B cell (primary cell): ENCODE measurements at regions not wholly inside any gene's neighbourhood (a gene's known extent, or its start where the extent isn't known, plus 50 kb on each side); places are given as distances from the start of the nearest gene placed in this dataset.

Experiments used
- ATAC-seq: fragments of 200-7000 bp; cut with Tn5 transposase; one replicate; pipeline ENCODE4 v1.10.0; 2021; ENCODE audit warnings: low read depth, mild to moderate bottlenecking, moderate number of reproducible peaks, moderate library complexity
- CTCF ChIA-PET: fragments of 350-600 bp; sonication (Branson Sonifier 250); formaldehyde crosslinking; loops from one replicate; lab custom pipeline; 2021; ENCODE audit warnings: antibody characterized with exemption, inconsistent platforms; lab: Charles Lee
- POLR2A ChIA-PET: fragments of 350-600 bp; sonication (Branson Sonifier 250); formaldehyde crosslinking; loops from one replicate; lab custom pipeline; 2021; ENCODE audit warnings: antibody characterized with exemption; lab: Charles Lee
- DNase-seq: peaks from one replicate; pipeline ENCODE4 v3.0.0; 2013
- H2AFZ ChIP-seq: 2 replicates; pipeline ENCODE4 v1.6.1; 2012; ENCODE audit warnings: mild to moderate bottlenecking, low read depth, low read length; ENCODE audit not compliant: insufficient read depth, poor library complexity, severe bottlenecking
- H3K27ac ChIP-seq, 2 donors: 1 replicate in 1 of 2; 2 replicates in 1 of 2; pipeline ENCODE4 v1.5.1; 2012 to 2013; ENCODE audit warnings: low read length in 2 of 2, mild to moderate bottlenecking in 2 of 2, moderate library complexity in 1 of 2
- H3K27me3 ChIP-seq, 4 experiments: fragments of 200-600 bp in 1 of 4; sonication (generic) in 1 of 4; replicated peaks in 1 of 4; 1 replicate in 2 of 4; 2 replicates in 2 of 4; pipeline versions ENCODE4 v1.6.1 to v1.7.0; 2013 to 2016; ENCODE audit warnings: low read length in 3 of 4, mild to moderate bottlenecking in 2 of 4, mixed read lengths in 1 of 4, moderate library complexity in 1 of 4; ENCODE audit not compliant: insufficient read depth in 4 of 4, control insufficient read depth in 3 of 4; ENCODE audit errors: control extremely low read depth in 1 of 4
- H3K36me3 ChIP-seq, 2 experiments: replicated peaks in 1 of 2; 1 replicate in 1 of 2; 2 replicates in 1 of 2; pipeline versions ENCODE4 v1.6.1 to v1.7.1; 2013; ENCODE audit warnings: low read length in 1 of 2; ENCODE audit not compliant: insufficient read depth in 2 of 2, control insufficient read depth in 1 of 2; ENCODE audit errors: control extremely low read depth in 1 of 2, extremely low read depth in 1 of 2
- H3K4me1 ChIP-seq, 2 donors: fragments of 200-600 bp in 1 of 2; sonication (generic) in 1 of 2; 1 replicate in 1 of 2; 2 replicates in 1 of 2; pipeline versions ENCODE4 v1.5.1 to v1.6.1; 2013 to 2017; ENCODE audit warnings: low read length in 2 of 2; ENCODE audit not compliant: control insufficient read depth in 2 of 2, insufficient read depth in 2 of 2
- H3K4me2 ChIP-seq: replicated peaks from 2 replicates; pipeline ENCODE3; 2012; ENCODE audit warnings: mild to moderate bottlenecking, low read depth, low read length; ENCODE audit not compliant: poor library complexity, severe bottlenecking
- H3K4me3 ChIP-seq, 5 experiments: fragments of 200-600 bp in 1 of 5; sonication (generic) in 1 of 5; 1 replicate in 3 of 5; 2 replicates in 2 of 5; pipeline versions ENCODE4 v1.5.1 to v1.7.0; 2011 to 2016; ENCODE audit warnings: low read length in 4 of 5, mild to moderate bottlenecking in 4 of 5, low read depth in 2 of 5, control low read depth in 1 of 5, moderate library complexity in 1 of 5; ENCODE audit not compliant: insufficient read depth in 1 of 5; ENCODE audit errors: control extremely low read depth in 1 of 5, extremely low read depth in 1 of 5
- H3K79me2 ChIP-seq: fragments of 200-600 bp; sonication (generic); one replicate; pipeline ENCODE4 v1.6.0; 2016; ENCODE audit warnings: low read length; ENCODE audit not compliant: control insufficient read depth, insufficient read depth
- H3K9ac ChIP-seq: fragments of 200-600 bp; sonication (generic); 2 replicates; pipeline ENCODE4 v1.6.1; 2017; ENCODE audit warnings: mild to moderate bottlenecking, low read length, moderate library complexity
- H3K9me3 ChIP-seq, 3 donors: one replicate each; pipeline versions ENCODE4 v1.6.1 to v1.7.1; 2013; ENCODE audit warnings: low read length in 2 of 3; ENCODE audit not compliant: control insufficient read depth in 2 of 3, insufficient read depth in 1 of 3; ENCODE audit errors: control extremely low read depth in 1 of 3
- H4K20me1 ChIP-seq: 2 replicates; pipeline ENCODE4 v1.6.0; 2012; ENCODE audit warnings: mild to moderate bottlenecking, low read length; ENCODE audit not compliant: insufficient read depth, control insufficient read depth, poor library complexity, severe bottlenecking
- H3K27ac Mint-ChIP-seq: one replicate; pipeline ENCODE4 v1.8.0; 2021; ENCODE audit warnings: mixed read lengths
- H3K27me3 Mint-ChIP-seq: one replicate; pipeline ENCODE4 v1.8.0; 2021; ENCODE audit warnings: mixed read lengths
- H3K4me1 Mint-ChIP-seq: one replicate; pipeline ENCODE4 v1.8.0; 2021; ENCODE audit warnings: mixed read lengths
- H3K4me3 Mint-ChIP-seq: one replicate; pipeline ENCODE4 v1.8.0; 2021; ENCODE audit warnings: mixed read lengths
- H3K9me3 Mint-ChIP-seq: one replicate; pipeline ENCODE4 v1.8.0; 2022; ENCODE audit warnings: mixed read lengths; ENCODE audit not compliant: insufficient read depth
- CTCF ChIP-seq: fragments of 200-600 bp; IDR thresholded peaks from one replicate; pipeline ENCODE4 v1.8.0; 2022; ENCODE audit warnings: antibody characterized with exemption, mild to moderate bottlenecking
- EZH2 ChIP-seq: IDR thresholded peaks from 2 replicates; pipeline ENCODE4 v1.6.1; 2012; ENCODE audit warnings: borderline replicate concordance, low read depth, mild to moderate bottlenecking, moderate library complexity, low read length; ENCODE audit not compliant: insufficient read depth, poor library complexity, severe bottlenecking
- intact Hi-C: fragments of 100-400 bp; cut with micrococcal nuclease; formaldehyde crosslinking; loops from one replicate; pipeline ENCODE4 v1.10.0; 2022

GRCh38 chr5:13307480-13307879, 637.0 kb downstream of the DNAH5 start:
- Histone ChIP-seq H3K27me3 (no peaks in the 10 kb centered on the region), H3K9me3 (no peaks in the 10 kb centered on the region), H3K4me1 (no peaks in the 10 kb centered on the region), H4K20me1 (no peaks in the 10 kb centered on the region), H3K4me3 (no peak overlapping the region), H3K79me2 (no peaks in the 10 kb centered on the region), H3K4me2 (no peak overlapping the region), H3K9ac (no peak overlapping the region), H2AFZ (no peak overlapping the region), H3K27ac (no peak overlapping the region), H3K36me3 (no peaks in the 10 kb centered on the region)
- intact Hi-C loops, result no loop called here
- CTCF ChIA-PET, result no interaction called here
- TF ChIP-seq EZH2 (no peak), CTCF (no peak)
- H3K4me1 Mint-ChIP-seq, result no peaks in the 10 kb centered on the region
- no peak overlapping the region for H3K4me3 Mint-ChIP-seq
- no peaks in the 10 kb centered on the region for H3K27me3 Mint-ChIP-seq
- POLR2A ChIA-PET, result no interaction called here
- no peak overlapping the region for H3K27ac Mint-ChIP-seq
- H3K9me3 Mint-ChIP-seq, result peaks cover 4% of the 10 kb centered on the region
- no peak for DNase-seq
- ATAC-seq, result no peak

GRCh38 chr5:13303445-13303844, 641.0 kb downstream of the DNAH5 start:
- ATAC-seq (no peak), DNase-seq (no peak)
- TF ChIP-seq CTCF (no peak), EZH2 (no peak)
- no peaks in the 10 kb centered on the region for H3K36me3 ChIP-seq
- no peaks in the 10 kb centered on the region for H3K79me2 ChIP-seq
- ChIA-PET POLR2A (no interaction called here), CTCF (no interaction called here)
- no peak overlapping the region for H3K4me3 ChIP-seq
- H3K9me3 Mint-ChIP-seq, result peaks cover 2% of the 10 kb centered on the region
- H3K4me3 Mint-ChIP-seq, result no peak overlapping the region
- H3K4me2 ChIP-seq, result no peak overlapping the region
- no peaks in the 10 kb centered on the region for H3K4me1 ChIP-seq
- no peaks in the 10 kb centered on the region for H4K20me1 ChIP-seq
- H3K27ac ChIP-seq, result no peak overlapping the region
- no peak overlapping the region for H3K27ac Mint-ChIP-seq
- H3K9me3 ChIP-seq, result no peaks in the 10 kb centered on the region
- H2AFZ ChIP-seq, result no peak overlapping the region
- no peaks in the 10 kb centered on the region for H3K4me1 Mint-ChIP-seq
- H3K27me3 ChIP-seq, result no peaks in the 10 kb centered on the region
- intact Hi-C loops, result no loop called here
- H3K9ac ChIP-seq, result no peak overlapping the region
- H3K27me3 Mint-ChIP-seq, result no peaks in the 10 kb centered on the region
